A549 (cell line): ENCODE measurements at regions not wholly inside any gene's neighbourhood (a gene's known extent, or its start where the extent isn't known, plus 50 kb on each side); places are given as distances from the start of the nearest gene placed in this dataset.

ENCODE experiments used
- CTCF ChIP-seq: fragments of >200 bp; sonication (Bioruptor Twin); formaldehyde crosslinking; IDR thresholded peaks from 3 replicates; pipeline ENCODE4 v1.5.1; 2016
- ELK1 ChIP-seq: fragments of 150-350 bp; IDR thresholded peaks from 2 replicates; pipeline ENCODE4 v1.6.1; 2014; ENCODE audit warnings: low read depth, mild to moderate bottlenecking, low read length
- POLR2A ChIP-seq: IDR thresholded peaks from 2 replicates; pipeline ENCODE4 v1.6.1; 2012; ENCODE audit warnings: mild to moderate bottlenecking, low read length

GRCh38 chr5:85760519-85760918 lies 857.2 kb upstream of the COX7C start:
- TF ChIP-seq CTCF, result no peak
- TF ChIP-seq ELK1, result no peak
- TF ChIP-seq POLR2A, result no peak
